Transverse colon (tissue), 4 donors: ENCODE measurements at regions not wholly inside any gene's neighbourhood (a gene's known extent, or its start where the extent isn't known, plus 50 kb on each side); places are given as distances from the start of the nearest gene placed in this dataset.

ENCODE experiments used
- POLR2AphosphoS5 ChIP-seq, 3 donors: sonication (generic); formaldehyde crosslinking; IDR thresholded peaks; one replicate each; pipeline ENCODE4 v1.6.1; 2016; ENCODE audit warnings: antibody characterized with exemption in 3 of 3
- TF ChIP-seq, protein P1 (sequence below), 5 experiments: fragments of 200-600 bp in 3 of 5; fragments of 450-650 bp in 2 of 5; sonication (generic) in 3 of 5; IDR thresholded peaks; 1 replicate in 2 of 5; 2 replicates in 3 of 5; pipeline ENCODE4 v1.5.1; 2016 to 2017; ENCODE audit warnings: antibody characterized with exemption in 5 of 5, inconsistent platforms in 3 of 5, mild to moderate bottlenecking in 2 of 5, moderate library complexity in 1 of 5

- no peak for TF ChIP-seq POLR2AphosphoS5 (IDR thresholded peaks at IDR 0.05)
- TF ChIP-seq, protein P1, sequence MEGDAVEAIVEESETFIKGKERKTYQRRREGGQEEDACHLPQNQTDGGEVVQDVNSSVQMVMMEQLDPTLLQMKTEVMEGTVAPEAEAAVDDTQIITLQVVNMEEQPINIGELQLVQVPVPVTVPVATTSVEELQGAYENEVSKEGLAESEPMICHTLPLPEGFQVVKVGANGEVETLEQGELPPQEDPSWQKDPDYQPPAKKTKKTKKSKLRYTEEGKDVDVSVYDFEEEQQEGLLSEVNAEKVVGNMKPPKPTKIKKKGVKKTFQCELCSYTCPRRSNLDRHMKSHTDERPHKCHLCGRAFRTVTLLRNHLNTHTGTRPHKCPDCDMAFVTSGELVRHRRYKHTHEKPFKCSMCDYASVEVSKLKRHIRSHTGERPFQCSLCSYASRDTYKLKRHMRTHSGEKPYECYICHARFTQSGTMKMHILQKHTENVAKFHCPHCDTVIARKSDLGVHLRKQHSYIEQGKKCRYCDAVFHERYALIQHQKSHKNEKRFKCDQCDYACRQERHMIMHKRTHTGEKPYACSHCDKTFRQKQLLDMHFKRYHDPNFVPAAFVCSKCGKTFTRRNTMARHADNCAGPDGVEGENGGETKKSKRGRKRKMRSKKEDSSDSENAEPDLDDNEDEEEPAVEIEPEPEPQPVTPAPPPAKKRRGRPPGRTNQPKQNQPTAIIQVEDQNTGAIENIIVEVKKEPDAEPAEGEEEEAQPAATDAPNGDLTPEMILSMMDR (IDR thresholded peaks at IDR 0.05): no peak
Measured at GRCh38 chr3:13179181-13179580, 106.0 kb upstream of the IQSEC1 start.
